ENCODE measurements at regions not wholly inside any gene's neighbourhood (a gene's known extent, or its start where the extent isn't known, plus 50 kb on each side); places are given as distances from the start of the nearest gene placed in this dataset.
"Not testable (repeated sequence)": the region's sequence is repeated elsewhere in the genome, so short reads cannot be mapped to it uniquely, and the experiment has no call there.

GRCh38 chr12:9411616-9412268 lies 196.0 kb downstream of the KLRB1 start:
- not testable (repeated sequence) for DNase-seq (ENCODE audit: low spot score)

DNA sequence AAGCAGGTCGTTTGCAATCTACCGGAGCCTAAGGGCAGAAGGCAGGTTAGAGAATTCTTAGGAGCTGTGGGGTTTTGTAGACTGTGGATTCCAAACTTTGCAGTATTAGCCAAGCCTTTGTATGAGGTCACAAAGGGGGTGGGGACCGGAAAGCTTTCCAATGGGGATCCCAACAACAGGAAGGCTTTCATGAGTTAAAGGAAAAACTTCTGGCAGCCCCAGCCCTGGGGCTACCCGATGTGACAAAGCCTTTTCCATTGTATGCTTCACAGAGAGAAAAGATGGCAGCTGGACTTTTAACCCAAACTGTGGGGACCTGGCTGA lies 199.2 kb upstream of the PZP start:
- not testable (repeated sequence) for DNase-seq (ENCODE audit: low spot score)

DNA sequence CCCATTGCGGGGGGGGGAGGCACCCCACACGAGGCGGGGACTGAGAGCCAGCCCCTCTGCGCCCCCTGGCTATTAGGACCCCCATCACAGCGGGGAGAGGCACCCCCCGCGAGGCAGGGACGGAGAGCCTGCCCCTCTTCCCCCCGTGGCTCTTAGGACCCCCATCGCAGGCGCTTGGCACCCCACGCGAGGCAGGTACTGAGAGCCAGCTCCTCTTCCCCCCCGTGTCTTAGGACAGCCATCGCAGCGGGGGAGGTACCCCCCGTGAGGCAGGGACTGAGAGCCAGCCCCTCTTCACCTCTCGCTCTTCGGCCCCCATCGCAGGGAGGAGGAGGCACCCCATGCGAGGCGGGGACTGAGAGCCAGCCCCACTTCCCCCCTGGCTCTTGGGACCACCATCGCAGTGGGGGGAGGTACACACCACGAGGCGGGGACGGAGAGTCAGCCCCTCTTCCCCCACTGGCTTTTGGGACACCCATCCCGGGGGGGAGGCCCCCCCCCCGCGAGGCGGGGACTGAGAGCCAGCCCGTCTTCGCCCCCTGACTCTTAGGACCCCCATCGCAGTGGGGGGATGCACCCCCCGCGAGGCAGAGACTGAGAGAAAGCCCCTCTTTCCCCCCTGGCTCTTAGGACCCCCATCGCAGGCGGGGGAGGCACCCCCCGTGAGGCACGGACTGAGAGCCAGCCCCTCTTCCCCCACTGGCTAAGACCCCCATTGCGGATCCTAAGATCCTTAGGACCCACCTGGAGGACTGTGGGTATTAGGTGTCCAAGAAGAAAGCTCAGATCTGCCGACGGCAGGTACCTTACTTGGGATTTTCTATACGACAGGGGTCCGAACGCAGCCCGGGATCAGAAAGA lies 198.6 kb upstream of the PZP start:
- no peak for DNase-seq (ENCODE audit: low spot score)

DNA sequence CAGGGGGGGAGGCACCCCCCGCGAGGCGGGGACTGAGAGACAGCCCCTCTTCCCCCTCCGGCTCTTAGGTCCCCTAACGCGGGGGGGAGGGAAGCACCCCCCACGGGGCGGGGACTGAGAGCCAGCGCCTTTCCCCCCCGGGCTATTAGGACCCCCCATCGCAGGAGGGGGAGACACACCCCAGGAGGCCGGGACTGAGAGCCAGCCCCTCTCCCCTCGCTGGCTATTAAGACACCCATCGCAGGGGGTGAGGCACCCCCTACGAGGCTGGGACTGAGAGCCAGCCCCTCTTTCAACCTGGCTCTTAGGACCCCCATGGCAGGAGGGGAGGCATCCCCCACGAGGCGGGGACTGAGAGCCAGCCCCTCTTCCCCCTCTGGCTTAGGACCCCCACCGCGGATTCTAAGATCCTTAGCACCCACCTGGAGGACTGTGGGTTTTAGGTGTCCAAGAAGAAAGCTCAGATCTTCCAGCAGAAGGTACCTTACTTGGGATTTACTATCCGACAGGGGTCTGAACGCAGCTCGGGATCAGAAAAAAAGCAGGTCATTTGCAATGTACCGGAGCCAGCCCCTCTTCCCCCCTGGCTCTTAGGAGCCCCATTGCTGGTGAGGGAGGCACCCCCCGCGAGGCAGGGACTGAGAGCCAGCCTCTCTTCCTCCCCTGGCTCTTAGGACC lies 197.8 kb upstream of the PZP start:
- no peak for DNase-seq (ENCODE audit: low spot score)

DNA sequence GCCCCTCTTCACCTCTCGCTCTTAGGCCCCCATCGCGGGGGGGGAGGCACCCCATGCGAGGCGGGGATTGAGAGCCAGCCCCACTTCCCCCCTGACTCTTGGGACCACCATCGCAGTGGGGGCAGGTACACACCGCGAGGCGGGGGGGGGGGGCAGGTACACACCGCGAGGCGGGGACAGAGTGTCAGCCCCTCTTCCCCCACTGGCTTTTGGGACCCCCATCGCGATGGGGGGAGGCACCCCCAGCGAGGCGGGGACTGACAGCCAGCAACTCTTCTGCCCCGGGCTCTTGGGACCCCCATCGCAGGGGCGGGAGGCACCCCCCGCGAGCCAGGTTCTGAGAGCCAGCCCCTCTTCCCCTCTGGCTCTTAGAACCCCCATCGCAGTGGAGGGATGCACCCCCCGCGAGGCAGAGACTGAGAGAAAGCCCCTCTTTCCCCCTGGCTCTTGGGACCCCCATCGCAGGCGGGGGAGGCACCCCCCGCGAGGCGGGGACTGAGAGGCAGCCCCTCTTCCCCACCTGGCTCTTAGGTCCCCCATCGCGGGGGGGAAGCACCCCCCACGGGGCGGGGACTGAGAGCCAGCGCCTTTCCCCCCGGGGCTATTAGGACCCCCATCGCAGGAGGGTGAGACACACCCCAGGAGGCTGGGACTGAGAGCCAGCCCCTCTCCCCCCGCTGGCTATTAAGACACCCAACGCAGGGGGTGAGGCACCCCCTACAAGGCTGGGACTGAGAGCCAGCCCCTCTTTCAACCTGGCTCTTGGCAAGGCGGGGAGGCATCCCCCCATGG lies 196.5 kb upstream of the PZP start:
- DNase-seq (ENCODE audit: low spot score), result no peak

- no peak for DNase-seq (ENCODE audit: low spot score)
Measured at GRCh38 chr12:9404031-9404430, 195.8 kb upstream of the PZP start.

DNA sequence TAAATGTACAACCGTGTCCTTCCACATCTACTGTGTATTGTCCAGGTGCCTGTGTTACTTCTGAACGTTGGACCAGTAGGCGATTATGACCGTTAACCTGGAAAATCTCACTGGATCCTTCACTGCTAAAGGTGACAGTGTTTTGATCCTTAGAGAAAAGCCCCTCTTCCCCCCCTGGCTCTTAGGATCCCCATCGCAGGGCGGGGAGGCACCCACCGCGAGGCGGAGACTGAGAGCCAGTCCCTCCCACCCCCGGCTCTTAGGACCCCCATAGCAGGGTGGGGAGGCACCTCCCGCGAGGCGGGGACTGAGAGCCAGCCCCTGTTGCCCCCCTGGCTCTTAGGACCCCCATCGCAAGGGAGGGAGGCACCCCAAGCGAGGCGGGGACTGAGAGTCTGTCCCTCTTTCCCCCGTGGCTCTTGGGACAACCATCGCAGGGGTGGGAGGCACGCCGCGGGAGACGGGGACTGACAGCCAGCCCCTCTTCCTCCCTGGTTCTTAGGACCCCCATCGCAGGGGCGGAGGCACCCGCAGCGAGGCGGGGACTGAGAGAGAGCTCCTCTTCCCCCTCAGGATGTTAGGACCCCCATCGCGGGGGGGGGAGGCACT lies 194.3 kb upstream of the PZP start:
- not testable (repeated sequence) for DNase-seq (ENCODE audit: low spot score)

DNA sequence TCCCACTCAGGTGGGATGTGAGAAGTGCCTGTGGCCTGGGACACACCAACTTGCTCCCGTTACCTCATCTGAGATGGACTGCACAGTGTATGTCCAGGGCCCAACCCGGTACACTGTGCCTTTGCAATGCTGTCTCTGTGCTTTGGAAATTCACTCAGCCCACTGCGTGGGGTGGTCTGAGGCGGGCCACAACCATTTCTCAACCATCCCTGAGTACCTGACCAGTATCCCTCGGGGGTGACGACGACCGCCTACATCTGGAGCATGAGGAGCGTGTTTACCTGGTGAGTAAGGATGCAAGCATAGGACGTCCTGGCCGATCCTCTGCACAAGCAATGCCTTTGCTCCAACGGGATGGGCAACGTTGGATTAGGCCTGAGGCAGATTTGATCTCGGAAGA lies 188.2 kb upstream of the PZP start:
- DNase-seq (ENCODE audit: low spot score), result not testable (repeated sequence)

GRCh38 chr12:9395220-9395619 lies 187.0 kb upstream of the PZP start:
- DNase-seq (ENCODE audit: low spot score), result not testable (repeated sequence)

DNA sequence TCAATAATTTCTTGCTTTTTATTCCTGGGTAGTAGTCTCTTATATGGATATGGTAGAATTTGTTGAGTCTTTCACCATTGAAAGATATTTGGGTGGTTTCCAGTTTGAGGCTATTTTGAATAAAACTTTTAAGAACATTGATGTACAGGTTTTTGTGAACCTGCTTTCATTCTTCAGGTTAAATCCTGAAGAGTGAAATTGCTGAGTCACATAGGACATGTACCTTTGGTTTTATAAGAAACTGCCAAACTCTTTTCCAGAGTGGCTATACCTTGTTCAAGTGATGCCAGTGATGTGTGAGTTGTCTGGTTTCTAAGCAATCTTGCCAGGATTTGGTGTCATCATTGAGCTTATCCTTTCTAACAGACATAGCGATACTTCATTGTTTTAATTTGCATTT lies 184.6 kb upstream of the PZP start:
- no peak for DNase-seq (ENCODE audit: low spot score)

GRCh38 chr12:9391815-9392214 lies 183.6 kb upstream of the PZP start:
- no peak for DNase-seq (ENCODE audit: low spot score)

- no peak for DNase-seq (ENCODE audit: low spot score)
Measured at GRCh38 chr12:9390761-9391160, 182.6 kb upstream of the PZP start.

GRCh38 chr12:9389796-9390195 lies 181.6 kb upstream of the PZP start:
- DNase-seq (ENCODE audit: low spot score), result no peak

DNA sequence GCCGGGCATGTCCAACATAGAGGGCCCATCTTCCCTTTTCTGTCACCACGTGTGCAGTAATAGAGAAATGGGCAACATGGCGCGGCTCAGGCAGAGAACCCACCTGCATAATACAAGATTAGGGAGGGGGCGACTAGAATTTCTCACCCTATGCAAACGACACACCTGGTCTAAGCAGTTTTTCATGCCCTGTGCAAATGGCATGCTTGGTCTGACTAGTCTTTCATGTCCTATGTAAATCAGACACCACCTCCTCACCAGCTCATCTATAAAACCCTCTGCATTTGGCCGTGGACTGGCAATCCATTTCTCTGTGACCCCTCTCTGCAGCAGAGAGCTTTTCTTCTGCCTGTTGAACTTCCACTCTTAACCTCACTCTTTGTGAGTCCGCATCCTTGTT lies 180.2 kb upstream of the PZP start:
- DNase-seq (ENCODE audit: low spot score), result no peak

DNA sequence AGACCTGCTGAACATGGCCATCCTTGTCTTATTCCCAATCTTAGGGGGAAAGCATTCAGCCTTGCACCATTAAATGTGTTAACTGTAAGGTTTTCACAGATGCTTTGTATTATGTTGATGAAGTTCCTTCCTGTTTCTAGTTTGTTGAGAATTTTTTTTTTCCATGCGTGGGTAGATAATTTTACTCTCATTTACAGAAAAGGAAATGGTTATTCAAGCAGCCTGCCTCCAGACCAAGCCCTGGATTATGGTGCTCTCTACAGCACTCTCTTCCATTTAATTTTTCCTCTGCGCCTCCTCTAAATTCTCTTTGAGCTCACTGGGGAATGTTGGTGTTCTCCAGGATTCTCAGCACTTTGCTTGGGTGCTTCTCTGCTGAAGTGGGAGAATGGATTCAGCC lies 179.3 kb upstream of the PZP start:
- no peak for DNase-seq (ENCODE audit: low spot score)

DNA sequence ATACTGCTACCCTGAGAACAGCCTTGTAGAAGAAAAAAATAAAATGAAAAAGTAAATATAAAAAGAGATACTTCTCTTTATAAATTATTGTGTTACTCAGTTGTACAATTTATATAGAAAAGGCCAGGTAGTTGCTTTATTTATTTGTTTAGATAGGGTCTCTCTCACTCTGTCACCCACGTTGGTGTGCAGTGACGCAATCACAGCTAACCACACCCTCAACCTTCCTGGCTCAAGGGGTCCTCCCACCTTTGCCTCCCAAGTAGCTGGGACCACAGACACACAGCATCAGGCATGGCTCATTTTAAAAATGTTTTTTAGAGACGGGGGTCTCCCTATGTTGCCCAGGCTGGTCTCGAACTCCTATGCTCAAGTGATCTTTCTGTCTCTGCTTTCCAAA lies 175.4 kb upstream of the PZP start:
- no peak for DNase-seq (ENCODE audit: low spot score)

DNA sequence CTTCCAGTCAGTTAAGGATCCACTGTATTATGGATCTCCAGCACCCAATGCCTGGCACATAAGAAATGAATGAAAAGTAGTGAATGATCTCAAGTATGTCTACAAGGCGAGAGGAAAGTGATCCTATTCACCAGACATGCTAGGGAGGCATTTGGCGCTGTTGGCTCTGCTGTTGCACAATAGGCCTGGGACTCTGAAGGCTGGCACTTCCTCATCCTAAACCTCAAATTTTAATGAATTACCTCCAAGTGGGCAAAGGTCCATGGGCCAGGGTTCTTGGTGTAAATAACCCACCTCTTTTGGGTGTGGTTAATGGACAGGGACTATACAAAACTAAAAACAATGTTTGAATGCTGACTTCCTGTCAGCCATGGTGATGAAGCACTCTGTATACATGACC lies 173.4 kb upstream of the PZP start:
- DNase-seq (ENCODE audit: low spot score), result no peak

DNA sequence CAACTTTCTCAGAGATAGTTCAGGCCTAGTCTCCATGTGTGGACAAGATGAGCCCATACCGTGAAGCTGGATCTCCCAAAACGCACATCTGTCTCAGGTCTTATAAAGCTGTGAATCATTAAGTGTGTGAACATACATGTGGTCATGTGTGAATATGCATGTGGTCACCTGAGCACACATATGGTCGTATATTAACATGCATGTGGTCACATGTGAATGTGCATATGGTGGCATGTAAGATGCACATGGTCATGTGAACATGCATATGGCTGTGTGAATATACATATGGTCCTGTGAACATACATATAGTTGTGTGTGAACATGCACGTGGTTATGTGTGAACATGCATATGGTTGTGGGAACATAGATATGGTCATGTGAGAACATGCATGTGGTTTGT lies 172.5 kb upstream of the PZP start:
- DNase-seq (ENCODE audit: low spot score), result no peak

GRCh38 chr12:9379023-9379742 lies 171.0 kb upstream of the PZP start:
- no peak for DNase-seq (ENCODE audit: low spot score)

DNA sequence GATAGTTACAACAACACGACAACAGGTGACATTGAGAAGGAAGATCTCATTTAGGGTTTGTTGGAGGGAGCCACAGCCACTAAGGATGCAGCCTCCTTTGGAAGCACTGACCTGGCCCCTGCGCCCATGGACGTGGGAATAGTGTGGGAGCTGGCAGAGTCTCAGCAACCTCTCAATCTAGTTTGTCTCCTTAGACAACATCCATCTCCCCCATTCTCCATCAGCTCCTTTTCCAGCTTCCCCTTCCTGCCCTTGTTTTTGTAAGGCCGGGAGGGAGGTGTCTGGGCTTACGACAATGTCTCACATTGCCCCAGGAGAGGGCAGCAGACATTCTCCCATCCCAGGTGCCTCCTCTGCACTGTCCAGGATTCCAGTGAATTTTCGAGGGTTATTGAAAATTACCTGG lies 170.2 kb upstream of the PZP start:
- no peak for DNase-seq (ENCODE audit: low spot score)

DNA sequence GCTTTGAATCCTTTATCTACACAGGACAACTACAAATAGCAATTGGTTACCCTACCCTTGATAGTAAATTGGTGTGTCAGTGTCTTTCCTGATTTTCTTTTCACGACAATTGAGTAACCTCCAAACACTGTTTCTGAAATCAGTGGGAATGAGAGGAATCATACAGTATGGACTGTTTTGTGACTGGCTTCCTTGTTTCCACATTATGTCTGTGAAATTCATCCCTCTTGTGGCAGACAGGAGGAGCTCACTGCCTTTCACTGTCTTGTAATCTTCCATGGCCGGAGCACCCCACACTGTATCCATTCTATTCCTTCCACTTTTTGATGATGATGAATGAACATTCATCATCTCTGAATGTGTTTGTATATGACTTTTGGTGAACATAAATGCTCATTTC lies 164.0 kb upstream of the PZP start:
- no peak for DNase-seq (ENCODE audit: low spot score)
